NCI-H345 (cell line): ENCODE measurements at regions not wholly inside any gene's neighbourhood (a gene's known extent, or its start where the extent isn't known, plus 50 kb on each side); places are given as distances from the start of the nearest gene placed in this dataset.
A peak's percentile ranks its signal among the peaks of the same experiment; 100 is the strongest.

ENCODE experiments used
- DNase-seq: peaks from one replicate; lab custom pipeline; 2025; lab: John Stamatoyannopoulos, UW

DNA sequence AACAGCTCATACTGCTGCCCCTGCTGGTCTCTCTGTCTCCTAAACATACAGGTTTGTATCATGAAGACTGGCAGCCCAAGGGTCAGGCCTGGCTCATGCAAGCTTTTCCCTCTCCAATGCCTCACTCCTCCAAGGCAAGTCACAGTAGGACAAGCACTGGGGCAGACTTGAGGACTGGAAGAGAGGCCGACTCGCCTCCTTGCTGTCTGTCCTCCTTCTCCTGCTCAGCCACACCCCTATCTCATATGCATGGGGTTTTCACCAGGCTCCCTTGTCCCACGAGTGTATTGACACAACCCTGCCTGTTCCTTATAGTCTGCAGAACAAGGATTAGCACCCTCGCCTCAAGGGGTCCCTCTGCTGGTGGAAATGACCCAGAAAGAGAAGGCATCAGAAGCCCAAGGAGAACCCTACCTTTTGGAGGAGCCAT is 223.7 kb downstream of the SOX11 start:
- DNase-seq = peak; percentile 53

DNA sequence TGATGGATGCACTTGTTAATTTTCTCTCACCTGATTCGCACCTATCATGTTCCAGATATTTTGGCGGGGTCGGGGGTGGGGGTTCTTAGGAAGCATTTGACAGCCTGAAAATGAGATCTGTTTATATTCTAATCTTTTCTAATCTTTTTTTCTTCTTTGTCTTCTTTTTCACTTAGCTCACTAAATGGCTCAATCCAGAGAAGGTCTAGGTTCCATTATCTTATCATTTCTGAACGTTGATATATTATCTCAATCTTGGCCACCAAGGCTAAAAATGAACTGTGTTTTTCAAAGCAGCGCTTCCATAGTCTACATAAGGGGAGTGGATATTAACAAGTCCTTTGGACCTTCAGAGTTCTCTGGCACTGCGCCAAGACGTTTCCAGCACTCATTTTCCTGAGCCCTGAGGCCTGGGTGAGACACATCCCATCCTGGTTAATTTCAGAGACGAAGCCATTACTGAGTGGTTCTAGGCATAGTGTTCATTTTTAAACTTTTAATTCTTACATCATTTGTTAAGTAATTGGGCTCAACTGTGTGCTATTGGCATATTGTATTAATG is 229.0 kb downstream of the SOX11 start:
- peak; percentile 23 for DNase-seq

DNA sequence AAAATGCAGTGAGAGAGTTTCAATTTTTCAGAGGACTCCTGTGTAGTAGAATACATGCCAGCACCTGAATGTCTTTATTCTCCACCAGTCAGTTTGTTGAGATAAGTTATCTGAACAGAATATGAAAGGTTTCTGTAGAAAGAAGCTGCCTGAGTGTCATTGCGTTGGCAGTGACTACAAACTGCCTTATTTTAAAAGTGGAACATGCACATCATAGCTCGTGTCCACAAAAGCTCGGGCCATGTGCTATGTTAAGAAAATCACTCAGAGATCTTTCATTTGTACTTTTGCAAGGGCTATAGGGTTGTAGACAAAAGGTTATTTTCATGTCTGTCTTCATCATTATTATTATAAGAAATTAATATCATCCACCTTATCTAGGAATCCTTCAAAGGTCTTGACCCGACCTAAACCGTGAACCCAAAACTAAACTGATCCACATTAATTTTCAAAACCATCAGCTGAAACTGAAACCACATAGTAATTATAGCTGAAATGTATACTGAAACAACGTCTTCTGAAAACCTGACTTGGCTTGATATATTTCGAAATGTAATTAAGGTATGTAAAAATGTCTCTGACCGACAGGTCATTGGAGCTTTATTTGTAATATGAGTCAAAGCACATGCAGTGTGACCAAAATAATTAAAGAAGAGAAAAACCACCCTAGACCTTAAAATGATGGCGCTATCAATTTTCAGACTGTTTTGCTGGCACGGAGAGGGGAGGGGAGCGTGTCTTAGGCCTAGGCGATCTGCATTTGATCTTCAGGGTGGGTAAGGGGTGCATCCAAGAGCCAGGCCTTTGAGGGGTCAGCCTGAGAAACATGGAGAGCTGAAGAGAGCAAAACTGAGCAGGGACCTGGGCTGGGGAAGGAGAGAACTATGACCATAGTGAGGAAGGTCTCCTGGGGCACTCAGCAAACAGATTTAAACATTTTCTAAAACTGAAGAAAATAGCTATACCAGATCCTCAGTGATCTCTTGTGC is 232.1 kb downstream of the SOX11 start:
- DNase-seq = no peak

DNA sequence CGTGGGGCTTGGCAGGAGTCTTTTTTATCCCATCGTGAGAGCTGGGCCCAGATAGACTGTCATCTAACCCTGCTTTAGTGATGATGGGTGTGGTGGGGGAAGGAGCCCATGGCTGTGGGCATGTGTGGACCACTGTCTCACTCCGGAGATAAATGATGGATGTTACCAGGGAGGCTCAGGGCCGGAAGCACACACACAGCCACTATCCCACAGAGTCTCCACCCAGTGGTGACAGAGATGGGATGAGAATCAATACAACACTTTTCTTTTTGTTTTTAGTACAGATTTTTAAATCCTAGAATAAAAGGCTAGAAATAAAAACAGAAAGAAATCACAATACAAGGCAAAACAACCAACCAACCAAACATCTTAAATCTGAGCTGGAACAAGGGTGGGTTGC is 233.4 kb downstream of the SOX11 start:
- DNase-seq = no peak

DNA sequence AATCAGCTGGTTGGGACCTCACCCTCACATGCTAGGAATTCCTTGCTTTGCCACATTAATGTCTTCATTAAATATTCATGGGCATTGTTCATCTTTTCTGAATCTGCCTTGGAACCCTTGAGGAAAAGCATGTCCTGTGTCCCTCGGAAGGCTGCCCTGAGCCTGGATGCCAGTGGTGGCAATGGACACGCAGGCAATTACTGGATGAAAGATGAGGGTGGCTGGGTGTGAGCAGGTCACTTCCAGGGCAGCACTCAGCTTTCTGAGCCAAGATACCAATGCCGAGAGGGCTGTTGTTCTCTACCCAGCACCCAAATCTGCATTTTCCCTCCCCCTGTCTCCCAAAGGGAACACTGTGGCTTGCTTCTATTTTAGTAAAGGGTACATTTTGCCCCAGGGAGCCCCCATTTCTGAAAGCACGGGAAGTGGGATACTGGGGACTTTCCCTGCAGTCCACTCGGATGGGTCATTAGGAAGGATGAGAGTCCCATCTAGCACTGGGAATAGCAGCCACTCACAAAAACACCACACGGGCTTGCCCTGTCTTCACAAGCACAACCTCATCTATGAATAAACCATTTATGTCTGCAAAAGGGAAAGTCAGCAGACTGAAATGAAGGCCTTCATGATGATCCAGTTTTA is 234.8 kb downstream of the SOX11 start:
- no peak for DNase-seq

DNA sequence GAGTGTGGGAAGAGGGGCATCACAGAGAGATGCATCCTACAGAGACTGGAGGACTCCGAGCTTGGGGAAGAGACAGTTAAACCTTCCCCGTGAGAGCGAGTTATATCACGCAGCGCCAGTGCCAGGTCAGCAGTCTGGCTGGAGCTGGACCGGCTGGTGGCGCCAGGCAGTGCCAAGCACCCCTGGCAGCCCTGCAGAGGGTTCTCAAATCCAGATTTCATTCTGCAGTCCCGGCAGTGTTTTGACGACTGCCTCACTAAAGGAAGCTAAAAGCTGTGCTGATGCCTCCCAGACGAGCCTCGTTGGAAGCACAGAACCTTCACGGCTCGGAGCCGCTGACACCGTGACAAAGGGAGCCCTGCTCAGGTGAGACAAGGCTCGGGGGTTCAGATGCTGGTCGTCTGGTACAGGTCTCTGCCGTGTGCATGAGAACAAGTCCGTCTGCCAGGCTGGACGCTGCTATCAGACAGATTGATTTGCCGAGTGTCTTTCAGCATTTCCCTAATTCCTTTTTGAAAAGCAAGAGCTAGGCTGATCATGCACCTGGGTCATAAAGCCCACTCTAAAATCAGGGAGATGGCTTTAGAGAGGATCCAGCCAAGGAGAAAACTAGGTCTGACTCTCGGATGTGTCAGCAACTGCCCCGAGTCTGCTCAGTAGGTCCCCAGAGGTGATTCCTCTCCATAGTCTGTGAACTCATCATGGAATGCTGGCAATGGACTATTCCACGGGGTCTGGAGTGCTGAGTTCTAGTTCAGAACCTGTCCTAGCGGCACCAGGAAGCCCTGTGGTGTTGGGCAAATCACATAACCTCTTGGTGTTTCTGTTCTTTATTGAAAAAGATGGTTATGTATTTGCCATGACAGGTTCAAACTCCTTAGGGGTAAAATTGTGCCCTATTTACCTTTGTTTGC is 240.6 kb downstream of the SOX11 start:
- DNase-seq = peak; percentile 57

DNA sequence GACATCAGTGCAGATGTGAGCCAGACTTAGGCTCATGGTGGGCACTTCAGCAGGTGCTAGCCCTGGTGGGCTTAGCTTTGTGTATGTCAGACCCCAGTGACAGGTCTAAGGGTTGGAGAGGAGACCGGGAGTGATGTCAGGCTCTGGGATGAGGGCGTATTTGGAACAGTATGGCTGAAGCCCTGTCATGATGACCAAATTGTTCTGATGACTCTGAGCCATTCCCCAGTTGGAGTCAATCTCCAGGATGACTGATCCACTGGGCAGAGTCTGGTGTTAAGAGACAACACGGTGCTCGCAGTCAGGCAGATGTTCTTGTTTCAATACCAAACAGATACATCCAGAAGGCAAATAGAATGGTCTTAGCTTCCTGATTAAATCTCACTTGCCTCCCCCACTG is 241.5 kb downstream of the SOX11 start:
- DNase-seq = no peak

DNA sequence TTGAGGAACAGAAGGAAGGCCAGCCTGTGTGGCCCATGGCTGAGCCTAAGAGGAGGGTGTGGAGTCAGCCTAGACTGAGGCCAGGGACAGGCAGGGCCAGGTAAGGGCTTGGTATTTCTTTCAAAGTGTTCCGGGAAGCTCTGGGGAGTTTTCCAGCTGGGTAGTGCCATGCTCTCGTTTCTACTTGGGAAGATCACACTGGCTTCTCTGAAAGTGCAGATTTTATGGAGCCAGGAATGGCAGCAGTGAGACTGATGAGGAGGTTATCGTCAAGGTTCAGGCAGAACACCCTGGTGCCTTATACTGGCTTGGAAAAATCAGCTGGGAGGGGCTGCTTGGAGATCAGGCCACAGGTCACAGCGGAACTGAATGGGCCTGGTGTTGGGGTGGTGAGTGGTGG is 245.1 kb downstream of the SOX11 start:
- no peak for DNase-seq

DNA sequence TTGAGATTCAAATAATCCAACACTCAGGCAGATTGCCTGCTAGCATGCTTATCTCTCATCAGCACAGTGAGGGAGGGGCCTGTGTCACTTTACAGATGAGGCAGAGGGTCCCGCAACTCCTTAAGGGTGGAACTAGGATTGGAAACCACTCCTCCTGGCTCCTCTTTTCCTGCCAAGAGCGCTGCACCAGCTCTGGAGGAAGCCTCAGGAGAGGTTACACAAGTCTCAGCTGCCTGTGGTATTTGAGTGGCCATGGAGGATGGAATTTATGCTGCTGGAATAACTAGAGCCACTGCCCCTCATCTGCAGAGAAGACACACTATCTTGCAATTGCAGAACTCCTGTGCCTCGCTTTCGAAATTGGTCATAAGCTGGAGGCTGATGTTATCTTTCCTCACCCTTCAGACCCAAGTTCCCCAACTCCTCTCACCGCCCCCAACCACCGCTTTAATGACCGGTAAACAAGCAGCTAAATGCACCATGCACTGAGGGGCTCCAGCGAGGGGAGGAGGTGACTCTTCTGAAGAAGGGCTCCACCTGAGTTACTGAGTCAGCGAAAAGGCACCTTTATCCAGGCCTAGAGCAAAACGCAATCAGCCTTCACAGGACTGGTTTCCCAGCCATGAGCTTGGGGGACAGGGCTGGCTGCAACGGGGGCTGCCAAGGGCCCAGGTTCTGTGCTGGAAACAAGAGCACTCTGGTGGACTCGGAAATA is 245.8 kb downstream of the SOX11 start:
- DNase-seq = no peak

DNA sequence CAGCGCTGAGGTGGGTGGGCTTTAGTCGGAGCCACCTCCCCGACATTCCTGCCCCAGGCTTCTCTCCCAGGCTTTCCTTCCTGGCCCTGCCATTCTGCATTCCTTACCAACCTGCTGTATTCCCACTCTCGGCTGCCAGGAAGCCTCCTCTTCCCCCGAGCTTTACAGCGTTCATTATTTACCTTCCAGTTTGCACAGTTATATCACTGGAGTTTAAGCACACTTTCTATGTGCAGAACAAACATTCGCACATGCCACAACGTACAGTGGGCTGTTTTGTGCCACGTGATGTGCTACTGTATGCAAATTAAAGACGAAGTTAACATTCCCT is 246.3 kb downstream of the SOX11 start:
- no peak for DNase-seq

DNA sequence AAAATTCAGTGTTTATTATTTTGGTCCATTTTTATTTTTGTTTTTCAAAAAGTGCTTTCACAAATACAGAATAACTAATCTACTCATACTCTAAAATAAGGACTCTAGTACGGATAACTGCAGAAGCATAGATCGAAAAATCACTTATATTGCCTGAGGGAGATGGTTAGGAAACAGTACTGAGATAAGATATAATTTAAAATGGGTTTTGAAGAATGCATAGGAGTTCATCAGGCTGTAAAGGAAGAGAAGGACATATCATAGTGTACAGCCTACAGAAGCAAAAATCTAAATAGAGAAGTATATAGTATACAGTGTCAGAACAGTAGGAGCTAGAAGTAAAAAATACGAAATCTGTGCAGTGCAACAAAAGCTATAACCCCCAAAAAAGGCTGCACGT is 247.4 kb downstream of the SOX11 start:
- DNase-seq = no peak

DNA sequence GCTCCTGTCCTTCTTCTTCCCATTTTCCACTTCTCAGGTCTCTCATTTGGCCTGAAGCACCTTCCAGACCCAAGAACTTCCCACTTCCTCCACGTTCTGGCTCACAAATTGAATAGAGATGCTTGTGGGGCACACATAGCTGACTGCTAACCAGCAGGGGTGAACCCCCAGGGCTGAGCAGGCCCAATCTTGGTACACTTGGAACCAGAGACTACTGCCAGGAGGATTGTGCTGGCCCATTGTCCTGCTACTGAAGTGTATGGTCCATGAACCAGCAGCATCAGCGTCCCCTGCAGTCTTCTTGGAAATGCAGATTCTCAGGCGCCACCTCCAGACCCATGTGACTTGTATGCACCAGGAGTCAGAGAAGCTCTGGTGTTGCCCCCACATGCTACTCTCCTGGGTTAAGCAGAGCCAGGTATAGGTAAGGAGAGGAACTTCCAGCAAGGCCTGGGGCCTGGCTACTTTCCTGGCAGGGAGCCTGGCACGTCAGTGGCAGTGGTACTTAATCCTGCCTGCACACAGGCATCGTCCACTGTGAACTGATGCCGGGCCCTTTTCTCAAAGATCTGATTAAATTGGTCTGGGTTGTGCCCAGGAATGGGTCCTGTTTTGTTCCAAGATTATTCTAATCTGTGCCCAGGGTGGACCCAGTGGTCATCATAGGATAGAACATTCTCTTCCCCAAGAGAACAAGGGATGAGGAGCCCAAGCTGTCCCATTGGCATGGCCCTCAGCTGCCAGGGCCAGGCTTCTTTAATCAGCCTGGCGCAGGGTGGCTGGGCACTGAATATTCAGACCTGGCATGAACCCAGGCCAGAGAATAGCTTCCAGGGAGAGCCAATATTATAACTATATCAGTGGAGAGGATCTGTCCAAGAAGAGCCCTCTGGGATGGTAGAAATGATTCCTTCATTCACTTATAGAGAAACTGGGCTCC is 248.7 kb downstream of the SOX11 start:
- DNase-seq = no peak

DNA sequence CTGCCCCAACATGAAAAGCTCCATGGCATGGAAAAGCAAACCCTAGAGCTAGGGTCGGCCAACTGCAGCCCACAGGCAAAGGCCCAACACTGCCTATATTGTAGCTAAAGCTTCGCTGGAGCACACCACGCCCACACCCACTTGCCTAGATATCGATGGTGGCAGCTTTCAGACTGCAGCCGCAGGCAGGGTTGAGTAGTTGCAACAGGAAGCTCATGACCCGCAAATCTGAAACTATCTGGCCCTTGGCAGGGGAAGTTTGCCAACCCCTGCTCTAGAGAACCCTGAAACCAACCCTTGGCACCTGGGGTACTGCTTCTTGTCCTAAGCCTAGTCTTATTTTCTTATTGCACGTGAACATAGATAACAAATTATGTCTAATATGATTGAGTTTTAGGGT is 250.0 kb downstream of the SOX11 start:
- DNase-seq = no peak

DNA sequence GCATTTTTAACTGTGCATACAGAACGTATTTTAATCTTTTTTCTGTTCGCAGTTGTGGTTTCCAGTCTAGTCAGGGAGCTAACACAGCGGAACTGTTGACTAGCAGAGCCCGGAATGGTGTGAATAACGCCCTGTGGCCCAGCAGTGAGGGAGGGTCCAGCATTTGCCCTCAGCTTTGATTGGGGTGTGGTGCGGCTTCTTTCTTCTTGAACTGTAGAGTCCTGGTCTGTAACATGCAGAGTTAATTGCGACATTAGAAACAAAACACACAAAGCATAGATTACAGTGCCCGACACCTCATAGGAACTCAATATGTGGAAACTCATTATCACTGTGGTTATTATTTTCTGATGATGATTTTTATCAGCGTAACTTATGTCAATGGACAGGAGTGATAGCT is 253.6 kb downstream of the SOX11 start:
- DNase-seq = no peak

DNA sequence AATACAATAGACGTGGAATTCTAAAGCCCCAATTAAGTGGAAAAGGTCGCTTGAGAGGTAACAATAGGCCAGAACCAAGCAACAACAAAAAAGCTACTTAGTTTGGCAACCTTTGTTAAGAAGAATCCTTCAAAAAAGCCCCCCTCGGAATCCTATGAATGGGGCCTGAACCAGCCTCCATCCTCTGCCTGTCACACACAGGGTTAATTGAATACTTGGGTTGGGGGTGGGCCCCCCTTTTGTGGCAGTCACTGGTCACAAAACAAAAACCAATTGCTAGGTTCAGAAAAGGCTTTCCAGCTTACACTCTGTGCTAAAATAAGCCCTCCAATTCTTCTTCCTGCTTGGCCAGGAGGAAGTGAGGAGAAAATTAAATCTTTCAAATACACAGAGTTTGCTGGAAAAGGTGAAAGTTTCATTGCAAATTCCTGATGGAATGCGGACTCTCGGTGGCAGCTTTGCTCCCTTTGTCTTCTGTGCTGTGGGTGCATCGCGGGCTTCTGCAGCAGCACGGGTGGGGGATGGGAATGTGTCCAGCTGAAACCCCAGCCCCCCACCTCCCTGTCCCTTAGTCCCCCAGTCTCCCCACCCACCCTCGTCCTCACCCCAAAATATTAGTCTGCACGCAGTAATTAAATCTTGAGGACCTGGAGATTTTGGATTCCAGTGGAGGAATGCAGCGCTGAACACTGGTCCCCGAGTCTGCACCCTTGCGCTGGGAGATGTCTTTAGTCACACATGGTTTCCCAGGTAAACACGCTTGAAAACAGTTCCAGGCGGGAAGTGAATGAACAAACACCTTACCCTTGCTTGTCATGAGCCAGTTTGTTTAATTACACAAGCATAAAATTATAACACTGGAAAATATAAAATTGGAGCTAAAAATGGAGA is 254.3 kb downstream of the SOX11 start:
- DNase-seq = no peak

DNA sequence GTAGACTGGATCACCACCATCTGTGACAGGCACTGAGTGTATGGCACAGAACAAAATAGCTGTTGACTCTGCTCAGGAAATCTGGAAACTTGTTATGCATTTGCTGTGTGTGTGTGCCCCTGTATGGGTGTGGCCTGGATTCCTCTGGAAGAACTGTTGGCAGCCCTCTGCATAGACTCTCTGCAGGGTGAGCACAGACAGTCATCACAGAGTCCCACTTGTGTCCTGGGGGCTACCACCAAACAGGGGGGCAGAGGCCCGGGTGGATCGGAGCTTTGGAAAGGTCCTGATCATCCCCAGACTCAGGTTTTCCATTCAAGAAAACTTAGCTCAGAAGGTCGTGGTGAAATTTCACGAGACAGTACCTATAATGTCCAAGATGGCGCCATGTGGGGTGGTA is 258.6 kb downstream of the SOX11 start:
- no peak for DNase-seq

DNA sequence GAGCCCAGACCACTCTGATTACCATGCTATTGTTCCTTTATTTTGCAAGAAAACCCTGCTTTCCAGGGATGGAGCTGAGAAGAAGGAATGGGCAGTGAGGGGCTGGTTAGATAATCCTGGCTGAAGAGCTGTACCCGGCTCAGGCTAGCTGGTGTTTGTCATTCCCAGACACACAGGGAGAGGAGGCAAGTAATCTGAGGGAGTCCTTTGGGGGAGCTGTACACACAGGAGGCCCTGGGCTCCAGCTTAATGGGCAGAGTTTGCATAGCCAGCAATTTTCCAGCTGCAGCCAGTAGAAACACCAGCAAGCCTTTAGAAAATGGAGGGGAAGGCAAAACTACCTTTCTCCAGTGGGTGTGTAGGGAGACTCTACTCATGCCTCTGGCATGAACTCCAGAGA is 259.3 kb downstream of the SOX11 start:
- no peak for DNase-seq

DNA sequence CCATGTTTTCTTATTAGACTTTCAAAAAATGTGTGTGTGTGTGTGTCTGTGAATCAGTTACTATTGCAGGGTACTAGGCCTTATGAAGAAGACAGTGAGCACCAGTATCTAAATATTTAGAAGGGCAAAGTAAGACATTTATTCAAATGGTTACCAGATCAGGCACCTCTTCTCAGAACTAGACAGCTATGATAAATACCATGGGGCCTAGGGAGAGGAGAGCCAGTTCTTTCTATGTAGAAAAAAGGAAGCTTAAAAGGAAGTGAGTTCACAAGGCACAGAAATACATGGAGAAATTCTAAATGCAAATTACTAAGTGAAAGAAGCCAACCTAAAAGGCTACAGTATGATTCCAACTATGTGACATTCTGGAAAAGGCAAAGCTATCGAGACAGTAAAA is 261.3 kb downstream of the SOX11 start:
- DNase-seq = no peak

DNA sequence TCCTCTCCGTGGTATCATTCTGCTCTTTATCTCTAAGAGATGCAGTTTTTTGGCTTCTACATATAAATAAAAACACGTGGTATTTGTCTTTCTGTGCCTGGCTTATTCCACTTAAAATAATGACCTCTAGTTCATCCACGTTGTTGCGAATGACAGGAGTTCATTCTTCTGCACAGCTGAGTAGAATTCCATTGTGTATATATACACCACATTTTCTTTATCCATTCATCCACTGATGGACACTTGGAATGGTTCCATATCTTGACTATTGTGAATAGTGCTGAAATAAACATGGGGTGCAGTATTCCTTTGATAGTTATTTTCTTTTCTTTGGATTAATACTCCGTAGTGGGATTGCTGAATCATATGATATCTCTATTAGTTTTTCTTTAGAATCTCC is 262.3 kb downstream of the SOX11 start:
- no peak for DNase-seq
